GM12864 (cell line): ENCODE measurements at regions not wholly inside any gene's neighbourhood (a gene's known extent, or its start where the extent isn't known, plus 50 kb on each side); places are given as distances from the start of the nearest gene placed in this dataset.

ENCODE experiments used
- DNase-seq: peaks from one replicate; pipeline ENCODE4 v3.0.0-alpha.2; 2011; ENCODE audit warnings: low read depth
- H3K4me3 ChIP-seq: 2 replicates; pipeline ENCODE4 v1.5.1; 2011; ENCODE audit warnings: mild to moderate bottlenecking, low read depth, low read length, control low read depth
- TF ChIP-seq, protein P1 (sequence below): IDR thresholded peaks from 2 replicates; pipeline ENCODE4 v1.5.1; 2011; ENCODE audit warnings: low read depth, mild to moderate bottlenecking, moderate library complexity, low read length, control low read depth, inconsistent platforms; ENCODE audit errors: missing control alignments

DNA sequence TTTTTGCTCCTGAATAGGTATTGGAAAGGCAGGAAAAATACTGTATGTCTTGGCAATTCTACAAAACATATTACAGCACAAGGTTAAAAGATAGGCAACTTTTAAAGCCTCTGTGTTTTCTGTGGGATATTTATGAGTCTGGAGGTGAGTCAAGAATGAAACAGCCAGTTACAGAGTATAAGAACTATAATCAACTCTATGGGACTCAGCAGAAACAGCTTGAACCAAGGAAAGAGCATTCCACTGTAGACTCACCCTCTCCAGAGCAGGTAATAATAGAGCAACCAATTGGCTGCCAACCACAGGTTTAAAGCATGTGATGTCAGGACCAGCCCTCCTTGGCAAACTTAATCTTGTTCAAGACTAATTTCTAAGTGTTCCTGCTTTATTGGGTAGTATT is 100.5 kb upstream of the MDM1 start:
- TF ChIP-seq, protein P1, sequence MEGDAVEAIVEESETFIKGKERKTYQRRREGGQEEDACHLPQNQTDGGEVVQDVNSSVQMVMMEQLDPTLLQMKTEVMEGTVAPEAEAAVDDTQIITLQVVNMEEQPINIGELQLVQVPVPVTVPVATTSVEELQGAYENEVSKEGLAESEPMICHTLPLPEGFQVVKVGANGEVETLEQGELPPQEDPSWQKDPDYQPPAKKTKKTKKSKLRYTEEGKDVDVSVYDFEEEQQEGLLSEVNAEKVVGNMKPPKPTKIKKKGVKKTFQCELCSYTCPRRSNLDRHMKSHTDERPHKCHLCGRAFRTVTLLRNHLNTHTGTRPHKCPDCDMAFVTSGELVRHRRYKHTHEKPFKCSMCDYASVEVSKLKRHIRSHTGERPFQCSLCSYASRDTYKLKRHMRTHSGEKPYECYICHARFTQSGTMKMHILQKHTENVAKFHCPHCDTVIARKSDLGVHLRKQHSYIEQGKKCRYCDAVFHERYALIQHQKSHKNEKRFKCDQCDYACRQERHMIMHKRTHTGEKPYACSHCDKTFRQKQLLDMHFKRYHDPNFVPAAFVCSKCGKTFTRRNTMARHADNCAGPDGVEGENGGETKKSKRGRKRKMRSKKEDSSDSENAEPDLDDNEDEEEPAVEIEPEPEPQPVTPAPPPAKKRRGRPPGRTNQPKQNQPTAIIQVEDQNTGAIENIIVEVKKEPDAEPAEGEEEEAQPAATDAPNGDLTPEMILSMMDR = no peak
- H3K4me3 ChIP-seq = no peak overlapping the region
- DNase-seq = no peak

DNA sequence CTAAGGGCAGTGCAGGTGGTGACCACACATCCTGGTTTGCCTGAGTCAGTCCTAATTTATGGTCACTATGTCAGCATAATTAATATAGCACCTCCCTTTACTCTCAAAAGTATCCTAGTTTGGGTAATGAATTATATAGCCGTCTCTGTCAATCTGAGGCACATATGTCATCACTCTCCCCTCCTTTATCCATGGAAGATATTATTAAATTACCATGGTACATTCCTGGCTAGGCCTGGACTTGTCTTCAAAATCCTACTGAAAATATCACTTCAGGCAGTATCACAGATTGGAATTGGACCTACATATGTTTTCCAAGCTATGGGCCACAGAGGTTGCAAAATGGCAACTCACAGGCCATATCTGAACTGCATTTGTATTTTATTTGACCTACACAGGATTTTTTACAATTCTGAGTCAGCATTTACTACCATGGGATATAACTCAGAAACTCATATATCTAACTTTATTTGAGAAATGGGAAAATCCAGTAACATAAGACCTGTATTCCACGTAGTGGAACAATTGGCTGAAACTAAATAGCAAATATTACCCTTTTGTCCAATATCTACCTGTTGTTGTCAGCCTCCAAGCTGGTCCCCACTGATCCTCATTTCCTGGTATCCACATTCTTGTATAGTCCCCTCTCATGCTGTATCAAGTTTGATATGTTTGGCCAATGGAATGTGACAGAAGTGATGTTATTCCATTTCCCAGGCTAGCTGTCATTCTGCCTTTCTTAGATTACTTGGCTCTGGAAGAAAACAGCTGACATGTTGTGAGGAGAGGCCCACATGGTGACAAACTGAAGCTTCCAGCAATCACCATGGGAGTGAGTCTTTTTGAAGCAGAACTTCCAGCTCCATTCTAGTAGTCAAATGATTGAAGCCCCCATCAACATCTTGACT is 102.5 kb upstream of the MDM1 start:
- TF ChIP-seq, protein P1 = no peak
- no peak for DNase-seq
- H3K4me3 ChIP-seq = no peak overlapping the region

DNA sequence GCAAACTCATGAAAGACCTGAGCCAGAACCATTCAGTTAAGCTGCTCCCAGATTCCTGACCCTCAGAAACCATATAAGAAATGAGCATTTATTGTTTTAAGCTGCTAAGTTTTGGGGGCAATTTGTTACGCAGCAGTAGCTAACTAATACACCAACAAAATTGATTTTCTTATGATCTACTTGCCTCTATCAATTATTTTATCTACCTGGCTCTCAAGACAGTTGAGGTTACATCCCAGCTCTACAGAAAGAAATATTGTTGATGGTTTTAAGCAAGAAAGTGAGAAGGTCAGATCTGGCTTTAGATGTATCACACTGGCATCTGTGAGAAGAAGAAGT is 103.1 kb upstream of the MDM1 start:
- H3K4me3 ChIP-seq = no peak overlapping the region
- no peak for DNase-seq
- TF ChIP-seq, protein P1 = no peak

DNA sequence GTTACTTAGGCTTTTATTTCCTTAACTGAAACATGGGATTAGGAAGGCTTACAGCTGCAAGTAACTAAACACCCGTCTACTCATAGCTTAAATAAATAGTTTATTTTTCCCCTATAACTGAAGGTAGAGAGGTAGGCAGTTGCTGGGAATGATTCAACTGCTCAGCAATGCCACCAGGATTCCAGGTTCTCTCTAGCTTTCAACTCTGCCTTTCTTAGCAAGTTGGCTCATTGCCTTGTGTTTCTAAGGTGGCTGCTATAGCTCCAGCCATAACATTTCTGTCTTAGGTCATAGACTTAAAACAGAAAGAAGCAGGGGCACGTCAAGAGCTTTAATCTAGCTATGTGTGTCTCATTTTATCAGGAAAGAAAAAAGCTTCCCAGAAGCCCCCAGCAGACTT is 103.7 kb upstream of the MDM1 start:
- DNase-seq = no peak
- H3K4me3 ChIP-seq = no peak overlapping the region
- TF ChIP-seq, protein P1 = no peak

DNA sequence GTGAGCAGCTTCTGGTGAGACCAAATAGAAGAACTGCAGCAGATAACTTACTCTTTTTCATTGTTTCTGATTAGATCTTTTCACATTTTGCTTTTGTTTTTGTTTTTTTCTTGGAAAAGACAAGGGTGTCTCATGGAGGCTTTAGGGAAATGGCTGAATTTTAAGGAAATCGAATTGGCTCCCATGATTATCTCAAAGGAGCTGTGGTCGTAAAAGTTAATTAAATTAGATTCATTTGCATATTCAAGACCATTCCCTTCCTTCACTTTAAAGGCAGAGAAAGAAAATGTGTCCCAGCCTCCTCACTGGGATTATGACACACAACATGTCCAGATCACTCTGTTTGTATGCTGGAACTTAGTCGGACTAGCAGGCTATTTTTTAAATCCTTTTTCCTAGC is 106.4 kb upstream of the MDM1 start:
- TF ChIP-seq, protein P1 = no peak
- DNase-seq = no peak
- no peak overlapping the region for H3K4me3 ChIP-seq

DNA sequence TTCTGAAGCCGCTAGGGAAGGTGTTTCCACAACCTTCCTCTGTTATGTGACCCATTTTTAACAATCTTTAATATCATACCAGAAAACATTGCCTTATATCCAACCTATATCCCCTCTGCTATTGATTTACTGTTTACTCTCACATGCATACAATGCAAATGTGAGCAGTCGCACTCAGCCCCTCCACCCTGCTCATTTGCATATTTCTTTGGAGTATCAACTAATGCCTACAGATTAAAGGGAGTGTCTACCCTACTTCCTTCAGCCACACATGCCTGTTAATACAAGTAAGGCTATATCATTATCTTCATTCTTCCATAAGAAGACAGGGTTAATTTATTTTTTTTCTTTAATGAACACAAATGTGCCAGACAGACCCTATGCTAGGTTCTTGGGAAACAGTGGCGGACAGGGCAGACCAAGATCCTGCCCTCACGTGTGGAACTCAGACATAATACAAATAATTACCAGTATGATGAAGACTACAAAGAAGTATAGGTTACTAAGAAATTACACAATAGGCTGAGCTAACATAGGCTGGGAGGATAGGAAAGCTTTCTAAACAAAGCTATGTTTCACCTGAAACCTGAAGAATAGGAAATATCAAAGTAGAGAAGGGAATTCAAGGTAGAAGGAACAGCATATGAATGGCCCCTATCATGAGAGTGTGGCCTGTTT is 107.3 kb upstream of the MDM1 start:
- no peak for DNase-seq
- no peak overlapping the region for H3K4me3 ChIP-seq
- TF ChIP-seq, protein P1 = no peak

DNA sequence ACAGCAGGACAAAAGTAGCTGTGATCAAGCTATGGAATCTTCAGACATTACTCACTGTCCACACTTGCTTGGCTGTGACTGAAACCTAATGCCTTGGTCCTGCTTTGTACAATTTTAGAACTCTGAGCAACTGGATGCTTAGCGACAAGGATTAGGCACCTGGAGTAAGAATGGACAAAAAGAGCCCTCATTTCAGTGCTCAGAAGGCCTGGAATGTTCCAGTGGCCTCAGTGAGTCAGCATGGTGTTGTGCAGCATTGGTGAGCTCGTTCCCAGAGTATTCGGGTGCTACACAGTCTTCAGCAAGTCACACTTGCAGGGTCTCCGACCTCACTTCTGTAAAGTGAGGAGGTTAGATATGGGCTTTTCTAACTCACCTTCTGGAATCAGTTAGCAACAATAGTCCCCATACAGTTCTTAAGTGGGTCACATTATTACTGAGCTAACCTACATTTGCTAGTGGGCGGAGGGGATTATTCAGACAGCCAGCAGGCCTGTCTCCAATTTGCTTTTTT is 108.0 kb upstream of the MDM1 start:
- no peak for DNase-seq
- TF ChIP-seq, protein P1 = no peak

More for the DNA sequence above, 108.0 kb upstream of the MDM1 start:
- no peak overlapping the region for H3K4me3 ChIP-seq
